ENCODE measurements at regions not wholly inside any gene's neighbourhood (a gene's known extent, or its start where the extent isn't known, plus 50 kb on each side); places are given as distances from the start of the nearest gene placed in this dataset.
"Not testable (repeated sequence)": the region's sequence is repeated elsewhere in the genome, so short reads cannot be mapped to it uniquely, and the experiment has no call there.

- H3K4me1 ChIP-seq (ENCODE audit: control insufficient read depth in 5 of 5, insufficient read depth in 5 of 5, low read length in 5 of 5); H3K36me3 ChIP-seq (ENCODE audit: control insufficient read depth in 4 of 4, insufficient read depth in 4 of 4, low read length in 4 of 4); H3K27ac ChIP-seq (ENCODE audit: low read depth in 1 of 2, low read length in 1 of 2); ATAC-seq (ENCODE audit: insufficient read depth, low FRiP score); H3K9me3 ChIP-seq (ENCODE audit: control insufficient read depth in 4 of 4, insufficient read depth in 3 of 4, low read length in 3 of 4); H3K27me3 ChIP-seq (ENCODE audit: control insufficient read depth in 3 of 3, insufficient read depth in 3 of 3, low read length in 2 of 3); DNase-seq; H3K4me3 ChIP-seq; H3K9ac ChIP-seq (ENCODE audit: insufficient read depth in 1 of 2, low read length in 2 of 2): not testable (repeated sequence)
- WGBS, 2 donors, result 96 to 100% methylated on average over 1 of the region's 1 CpG
Measured at GRCh38 chr17:15802917-15803316, 70.8 kb downstream of the TBC1D26 start.

GRCh38 chr17:15806825-15807224 is 74.7 kb downstream of the TBC1D26 start:
- H3K36me3 ChIP-seq (ENCODE audit: control insufficient read depth in 4 of 4, insufficient read depth in 4 of 4, low read length in 4 of 4); ATAC-seq (ENCODE audit: insufficient read depth, low FRiP score); H3K27me3 ChIP-seq (ENCODE audit: control insufficient read depth in 3 of 3, insufficient read depth in 3 of 3, low read length in 2 of 3); H3K27ac ChIP-seq (ENCODE audit: low read depth in 1 of 2, low read length in 1 of 2); H3K9ac ChIP-seq (ENCODE audit: insufficient read depth in 1 of 2, low read length in 2 of 2); H3K4me1 ChIP-seq (ENCODE audit: control insufficient read depth in 5 of 5, insufficient read depth in 5 of 5, low read length in 5 of 5); H3K9me3 ChIP-seq (ENCODE audit: control insufficient read depth in 4 of 4, insufficient read depth in 3 of 4, low read length in 3 of 4); DNase-seq; H3K4me3 ChIP-seq: not testable (repeated sequence)
- WGBS, 2 donors, result 92 to 93% methylated on average over 2 to 3 of the region's 4 CpGs

GRCh38 chr17:15813388-15813787 is 81.3 kb downstream of the TBC1D26 start:
- not testable (repeated sequence) for ATAC-seq (ENCODE audit: insufficient read depth, low FRiP score); H3K4me1 ChIP-seq (ENCODE audit: control insufficient read depth in 5 of 5, insufficient read depth in 5 of 5, low read length in 5 of 5); H3K27me3 ChIP-seq (ENCODE audit: control insufficient read depth in 3 of 3, insufficient read depth in 3 of 3, low read length in 2 of 3); H3K4me3 ChIP-seq; H3K36me3 ChIP-seq (ENCODE audit: control insufficient read depth in 4 of 4, insufficient read depth in 4 of 4, low read length in 4 of 4); H3K9ac ChIP-seq (ENCODE audit: insufficient read depth in 1 of 2, low read length in 2 of 2); DNase-seq; H3K9me3 ChIP-seq (ENCODE audit: control insufficient read depth in 4 of 4, insufficient read depth in 3 of 4, low read length in 3 of 4); H3K27ac ChIP-seq (ENCODE audit: low read depth in 1 of 2, low read length in 1 of 2)
- 91 to 92% methylated on average over 5 to 6 of the region's 7 CpGs for WGBS, 2 donors

- not testable (repeated sequence) for H3K9ac ChIP-seq (ENCODE audit: insufficient read depth in 1 of 2, low read length in 2 of 2); H3K4me1 ChIP-seq (ENCODE audit: control insufficient read depth in 5 of 5, insufficient read depth in 5 of 5, low read length in 5 of 5)
- WGBS, 2 donors, result 68 to 79% methylated on average over 3 of the region's 3 CpGs
Measured at GRCh38 chr17:15814003-15814402, 81.9 kb downstream of the TBC1D26 start.

GRCh38 chr17:15817861-15818260 is 85.8 kb downstream of the TBC1D26 start:
- not testable (repeated sequence) for H3K4me1 ChIP-seq (ENCODE audit: control insufficient read depth in 5 of 5, insufficient read depth in 5 of 5, low read length in 5 of 5); H3K36me3 ChIP-seq (ENCODE audit: control insufficient read depth in 4 of 4, insufficient read depth in 4 of 4, low read length in 4 of 4); H3K9ac ChIP-seq (ENCODE audit: insufficient read depth in 1 of 2, low read length in 2 of 2); H3K27me3 ChIP-seq (ENCODE audit: control insufficient read depth in 3 of 3, insufficient read depth in 3 of 3, low read length in 2 of 3); H3K27ac ChIP-seq (ENCODE audit: low read depth in 1 of 2, low read length in 1 of 2); H3K4me3 ChIP-seq; ATAC-seq (ENCODE audit: insufficient read depth, low FRiP score); H3K9me3 ChIP-seq (ENCODE audit: control insufficient read depth in 4 of 4, insufficient read depth in 3 of 4, low read length in 3 of 4); DNase-seq
- WGBS, 2 donors, result 96 to 97% methylated on average over 16 to 19 of the region's 20 CpGs

More at GRCh38 chr17:15814003-15814402, 81.9 kb downstream of the TBC1D26 start:
- not testable (repeated sequence) for H3K4me3 ChIP-seq; H3K27ac ChIP-seq (ENCODE audit: low read depth in 1 of 2, low read length in 1 of 2); H3K9me3 ChIP-seq (ENCODE audit: control insufficient read depth in 4 of 4, insufficient read depth in 3 of 4, low read length in 3 of 4); ATAC-seq (ENCODE audit: insufficient read depth, low FRiP score); DNase-seq; H3K27me3 ChIP-seq (ENCODE audit: control insufficient read depth in 3 of 3, insufficient read depth in 3 of 3, low read length in 2 of 3); H3K36me3 ChIP-seq (ENCODE audit: control insufficient read depth in 4 of 4, insufficient read depth in 4 of 4, low read length in 4 of 4)

GRCh38 chr17:15822280-15822679 is 90.2 kb downstream of the TBC1D26 start:
- H3K4me3 ChIP-seq; H3K9me3 ChIP-seq (ENCODE audit: control insufficient read depth in 4 of 4, insufficient read depth in 3 of 4, low read length in 3 of 4); ATAC-seq (ENCODE audit: insufficient read depth, low FRiP score); H3K9ac ChIP-seq (ENCODE audit: insufficient read depth in 1 of 2, low read length in 2 of 2); H3K36me3 ChIP-seq (ENCODE audit: control insufficient read depth in 4 of 4, insufficient read depth in 4 of 4, low read length in 4 of 4); H3K4me1 ChIP-seq (ENCODE audit: control insufficient read depth in 5 of 5, insufficient read depth in 5 of 5, low read length in 5 of 5); DNase-seq; H3K27me3 ChIP-seq (ENCODE audit: control insufficient read depth in 3 of 3, insufficient read depth in 3 of 3, low read length in 2 of 3); H3K27ac ChIP-seq (ENCODE audit: low read depth in 1 of 2, low read length in 1 of 2): not testable (repeated sequence)
- WGBS, 2 donors, result 83 to 86% methylated on average over 4 to 5 of the region's 5 CpGs

Measured in lung (tissue), 9 donors.